Testis (tissue), 2 donors: ENCODE measurements at regions not wholly inside any gene's neighbourhood (a gene's known extent, or its start where the extent isn't known, plus 50 kb on each side); places are given as distances from the start of the nearest gene placed in this dataset.

Experiments
- DNase-seq: peaks from one replicate; pipeline ENCODE4 v3.0.0-alpha.2; 2019
- H3K27ac ChIP-seq, 2 donors: fragments of 200-600 bp; sonication (generic); one replicate each; pipeline ENCODE4 v1.5.1; 2019
- H3K27me3 ChIP-seq: fragments of 200-600 bp; sonication (generic); one replicate; pipeline ENCODE4 v1.5.1; 2019
- H3K36me3 ChIP-seq: fragments of 200-600 bp; sonication (generic); one replicate; pipeline ENCODE4 v1.5.1; 2017; ENCODE audit warnings: low read depth; ENCODE audit errors: missing control alignments
- H3K4me1 ChIP-seq: fragments of 200-600 bp; sonication (generic); one replicate; pipeline ENCODE4 v1.5.1; 2019
- H3K4me3 ChIP-seq, 2 donors: fragments of 200-600 bp; sonication (generic); one replicate each; pipeline ENCODE4 v1.5.1; 2017 to 2019
- H3K9me3 ChIP-seq: fragments of 200-600 bp; sonication (generic); one replicate; pipeline ENCODE4 v1.5.1; 2017
- CTCF ChIP-seq, 3 experiments: fragments of 450-650 bp in 2 of 3; fragments of 200-600 bp in 1 of 3; sonication (generic) in 1 of 3; IDR thresholded peaks; one replicate each; pipeline ENCODE4 v1.5.1; 2016 to 2019; ENCODE audit warnings: antibody characterized with exemption in 3 of 3, mild to moderate bottlenecking in 2 of 3, moderate library complexity in 1 of 3
- POLR2A ChIP-seq: fragments of 450-650 bp; IDR thresholded peaks from one replicate; pipeline ENCODE4 v1.6.1; 2017; ENCODE audit warnings: antibody characterized with exemption, mild to moderate bottlenecking, moderate library complexity
- WGBS, 2 donors: methylation state at CpG; one replicate each; pipeline ENCODE4 v1.1.5; 2018; 5-methylcytosine and 5-hydroxymethylcytosine counted together
- intact Hi-C: fragments of 100-400 bp; cut with DNase I; formaldehyde crosslinking; loops from one replicate; pipeline ENCODE4 v1.15.1; 2023; ENCODE audit warnings: low total_unique reads

- 65 to 69% methylated on average over 5 of the region's 5 CpGs for WGBS, 2 donors
- Histone ChIP-seq H3K4me1 (no peaks in the 10 kb centered on the region), H3K36me3 (no peaks in the 10 kb centered on the region), H3K27ac (no peak overlapping the region), H3K9me3 (no peaks in the 10 kb centered on the region), H3K27me3 (no peaks in the 10 kb centered on the region), H3K4me3 (no peak overlapping the region)
- no peak for TF ChIP-seq POLR2A
- no peak for TF ChIP-seq CTCF (IDR thresholded peaks at IDR 0.05)
- DNase-seq = no peak
- intact Hi-C loops = no loop called here
These were observed 1094.7 kb downstream of the BCL11A start for GRCh38 chr2:59458800-59459199.

GRCh38 chr2:59456285-59456684, 1097.2 kb downstream of the BCL11A start:
- Histone ChIP-seq H3K4me1 (no peaks in the 10 kb centered on the region), H3K36me3 (no peaks in the 10 kb centered on the region), H3K27ac (no peak overlapping the region), H3K27me3 (no peaks in the 10 kb centered on the region), H3K9me3 (no peaks in the 10 kb centered on the region), H3K4me3 (no peak overlapping the region)
- 68 to 77% methylated on average over 2 of the region's 2 CpGs for WGBS, 2 donors
- TF ChIP-seq CTCF (IDR thresholded peaks at IDR 0.05) = no peak
- TF ChIP-seq POLR2A = no peak
- intact Hi-C loops = no loop called here
- DNase-seq = no peak

DNA sequence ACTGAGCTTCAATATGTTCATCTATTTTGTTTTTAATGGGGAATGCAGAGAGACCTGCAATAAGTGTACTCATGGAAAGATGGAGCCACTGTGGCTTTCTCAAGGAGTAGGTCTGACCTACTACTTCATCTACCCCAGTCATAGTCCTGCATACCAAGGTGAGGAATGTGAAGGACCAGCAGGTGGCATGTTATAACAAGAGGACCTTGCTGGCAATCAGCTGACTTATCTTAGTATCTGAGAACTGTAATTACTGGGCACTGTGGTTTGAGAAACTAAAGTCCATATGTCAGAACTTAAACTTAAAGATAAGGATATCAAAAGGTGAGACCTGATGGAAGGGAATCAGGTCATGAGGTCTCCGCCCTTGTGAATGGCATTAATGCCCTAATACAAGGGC, 1104.2 kb downstream of the BCL11A start:
- intact Hi-C loops = no loop called here
- Histone ChIP-seq H3K9me3 (no peaks in the 10 kb centered on the region), H3K27me3 (no peaks in the 10 kb centered on the region), H3K4me1 (no peaks in the 10 kb centered on the region), H3K27ac (no peak overlapping the region), H3K36me3 (no peaks in the 10 kb centered on the region), H3K4me3 (no peak overlapping the region)
- WGBS, 2 donors = 79 to 92% methylated on average over 1 of the region's 1 CpG
- no peak for DNase-seq
- TF ChIP-seq CTCF (IDR thresholded peaks at IDR 0.05) = no peak
- TF ChIP-seq POLR2A = no peak

DNA sequence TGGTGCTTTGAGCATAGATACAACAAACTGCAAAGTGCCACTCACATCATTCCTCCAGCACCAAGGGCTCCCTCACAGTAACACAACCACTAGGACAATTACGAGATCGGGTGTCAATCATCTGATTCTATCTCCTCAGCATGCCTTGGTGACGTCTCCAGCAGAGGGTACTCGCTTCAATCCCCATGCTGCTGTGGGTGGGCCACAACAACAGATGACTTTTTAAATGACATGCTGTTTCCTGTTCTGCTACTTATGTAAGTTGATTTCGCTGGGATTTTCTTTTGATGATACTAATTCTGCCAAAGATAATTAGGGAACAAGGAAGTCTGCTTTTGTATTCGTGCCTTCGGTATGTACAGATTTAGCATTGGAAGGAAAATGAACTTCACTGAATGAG, 1113.0 kb downstream of the BCL11A start:
- WGBS, 2 donors = 71 to 75% methylated on average over 7 of the region's 7 CpGs
- no peak overlapping the region for H3K4me3 ChIP-seq
- no peaks in the 10 kb centered on the region for H3K9me3 ChIP-seq
- H3K36me3 ChIP-seq = no peaks in the 10 kb centered on the region
- H3K27ac ChIP-seq = no peak overlapping the region
- no peak for DNase-seq
- no peak for TF ChIP-seq POLR2A
- no peak for TF ChIP-seq CTCF (IDR thresholded peaks at IDR 0.05)
- no peaks in the 10 kb centered on the region for H3K4me1 ChIP-seq
- intact Hi-C loops = no loop called here
- no peaks in the 10 kb centered on the region for H3K27me3 ChIP-seq

- 81 to 83% methylated on average over 3 of the region's 3 CpGs for WGBS, 2 donors
- intact Hi-C loops = no loop called here
- DNase-seq = no peak
- Histone ChIP-seq H3K27ac (no peak overlapping the region), H3K36me3 (no peaks in the 10 kb centered on the region), H3K4me1 (no peaks in the 10 kb centered on the region), H3K9me3 (no peaks in the 10 kb centered on the region), H3K4me3 (no peak overlapping the region), H3K27me3 (no peaks in the 10 kb centered on the region)
- TF ChIP-seq CTCF (IDR thresholded peaks at IDR 0.05) (no peak), POLR2A (no peak)
These were observed 1117.8 kb downstream of the BCL11A start for GRCh38 chr2:59435635-59436034.
